ENCODE measurements at regions not wholly inside any gene's neighbourhood (a gene's known extent, or its start where the extent isn't known, plus 50 kb on each side); places are given as distances from the start of the nearest gene placed in this dataset.
A peak's percentile ranks its signal among the peaks of the same experiment; 100 is the strongest.

DNA sequence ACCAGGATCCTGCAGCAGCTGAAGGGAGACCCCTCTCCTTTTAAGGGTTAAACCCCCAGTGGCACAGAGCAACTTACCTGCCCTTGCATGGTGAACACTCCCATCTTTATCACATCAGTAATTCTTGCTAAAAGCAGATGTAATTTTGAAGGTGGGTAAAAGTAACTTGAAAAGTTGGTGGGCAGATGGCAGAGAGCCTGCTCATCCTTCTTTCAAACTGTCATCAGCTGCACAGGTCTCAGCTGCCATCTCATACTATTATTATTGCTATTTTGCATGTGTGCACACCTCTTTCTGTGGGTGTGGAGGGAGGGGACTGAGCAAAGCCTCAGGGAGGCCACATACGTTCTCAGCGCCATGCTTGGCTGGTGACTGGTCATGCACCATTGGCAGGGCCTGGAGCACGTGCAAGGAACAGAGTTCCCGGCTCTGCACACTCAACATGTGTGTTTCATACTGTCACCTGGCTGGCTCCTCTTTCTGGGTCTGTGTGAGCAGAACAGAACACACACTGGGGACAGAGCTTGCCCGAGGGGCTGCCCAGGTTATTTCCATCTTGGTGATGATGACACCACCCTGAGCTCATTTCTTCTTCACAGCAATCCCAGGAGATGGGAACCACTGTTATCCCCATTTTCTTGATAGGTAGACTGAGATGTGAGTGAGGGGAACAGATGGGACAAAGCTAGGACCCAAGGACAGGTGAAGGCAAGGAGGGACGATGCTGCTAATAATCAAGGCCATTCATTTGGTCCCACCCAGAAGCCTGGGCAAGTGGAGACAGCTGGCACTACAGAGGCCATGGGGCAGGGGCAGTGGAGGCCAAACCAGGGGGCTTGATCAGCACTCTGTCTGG, 95.8 kb upstream of the KLF13 start (continued):
- no peak for TF ChIP-seq SUZ12 (IDR thresholded peaks at IDR 0.05; ENCODE audit: unreplicated experiment)
- TF ChIP-seq RUNX3 (IDR thresholded peaks at IDR 0.05; ENCODE audit: low read length), result peak; percentile 89
- TF ChIP-seq LARP7 (IDR thresholded peaks at IDR 0.05), result no peak; the same call in 1 of the 2 replicates
- no peak for TF ChIP-seq ZSCAN29 (IDR thresholded peaks at IDR 0.05)
- peak; percentile 89 for TF ChIP-seq ZNF217 (IDR thresholded peaks at IDR 0.05)
- peak; percentile 79 for TF ChIP-seq MEF2A (IDR thresholded peaks at IDR 0.05; ENCODE audit: insufficient read depth, low read depth, low read length)
- no peak for TF ChIP-seq TCF7 (IDR thresholded peaks at IDR 0.05; ENCODE audit: borderline replicate concordance)
- peak; percentile 79; the same call in 1 of the 2 replicates for TF ChIP-seq HDGF (IDR thresholded peaks at IDR 0.05)
- TF ChIP-seq KAT2A (conservative IDR thresholded peaks at IDR 0.05; ENCODE audit: control insufficient read depth, low read depth, low read length), result no peak
- TF ChIP-seq PML (IDR thresholded peaks at IDR 0.05; ENCODE audit: low read length), result no peak; the same call in 1 of the 2 replicates
- TF ChIP-seq NR2C2 (IDR thresholded peaks at IDR 0.05; ENCODE audit: borderline replicate concordance, control insufficient read depth, insufficient read length, low read depth), result no peak
- peak; percentile 92; the same call in 1 of the 2 replicates for TF ChIP-seq PAX8 (IDR thresholded peaks at IDR 0.05)
- TF ChIP-seq CEBPZ (IDR thresholded peaks at IDR 0.05; ENCODE audit: low read depth, low read length), result no peak
- TF ChIP-seq ELK1 (IDR thresholded peaks at IDR 0.05; ENCODE audit: low read depth, low read length), result no peak
- TF ChIP-seq BCL11A (IDR thresholded peaks at IDR 0.05; ENCODE audit: low read depth, low read length), result peak; percentile 74
- no peak for TF ChIP-seq E4F1 (IDR thresholded peaks at IDR 0.05; ENCODE audit: borderline replicate concordance, partially characterized antibody)
- TF ChIP-seq POLR2AphosphoS5 (IDR thresholded peaks at IDR 0.05; ENCODE audit: low read length), result peak; percentile 72; the same call in 1 of the 2 replicates
- no peak for TF ChIP-seq REST (IDR thresholded peaks at IDR 0.05; ENCODE audit: low read depth, low read length)
- peak; percentile 90 for TF ChIP-seq EED (IDR thresholded peaks at IDR 0.05; ENCODE audit: low read depth)
- TF ChIP-seq FOS (IDR thresholded peaks at IDR 0.05; ENCODE audit: borderline replicate concordance, extremely low read depth, insufficient read length), result no peak
- no peak for TF ChIP-seq BMI1 (IDR thresholded peaks at IDR 0.05; ENCODE audit: borderline replicate concordance)
